Retinal pigment epithelial cell (primary cell): ENCODE measurements at regions not wholly inside any gene's neighbourhood (a gene's known extent, or its start where the extent isn't known, plus 50 kb on each side); places are given as distances from the start of the nearest gene placed in this dataset.
A peak's percentile ranks its signal among the peaks of the same experiment; 100 is the strongest.

Experiments used
- DNase-seq: peaks from one replicate; pipeline ENCODE4 v3.0.0-alpha.2; 2010; ENCODE audit warnings: low read depth
- H3K4me3 ChIP-seq: 2 replicates; pipeline ENCODE4 v1.5.1; 2011; ENCODE audit warnings: mild to moderate bottlenecking, low read length, control low read depth, moderate library complexity
- CTCF ChIP-seq: conservative IDR thresholded peaks from 2 replicates; pipeline ENCODE4 v1.5.1; 2011; ENCODE audit warnings: low read depth, low read length, control low read depth, inconsistent platforms

- TF ChIP-seq CTCF, result no peak
- DNase-seq, result no peak
- H3K4me3 ChIP-seq, result no peak overlapping the region
These were observed 278.3 kb downstream of the NR2F1-AS1 start for GRCh38 chr5:93302711-93303110.

- no peak for TF ChIP-seq CTCF
- H3K4me3 ChIP-seq, result no peak overlapping the region
- no peak for DNase-seq
These were observed 280.1 kb downstream of the NR2F1-AS1 start for GRCh38 chr5:93300945-93301344.

GRCh38 chr5:93300309-93300923 lies 280.6 kb downstream of the NR2F1-AS1 start:
- H3K4me3 ChIP-seq, result no peak overlapping the region
- TF ChIP-seq CTCF, result no peak
- no peak for DNase-seq

GRCh38 chr5:93299681-93300308 lies 281.2 kb downstream of the NR2F1-AS1 start:
- peak overlapping the region; percentile 13 for H3K4me3 ChIP-seq
- peak; percentile 78 for DNase-seq
- no peak for TF ChIP-seq CTCF

- DNase-seq, result no peak
- no peak for TF ChIP-seq CTCF
- no peak overlapping the region for H3K4me3 ChIP-seq
These were observed 283.9 kb downstream of the NR2F1-AS1 start for GRCh38 chr5:93297116-93297515.

- H3K4me3 ChIP-seq, result no peak overlapping the region
- TF ChIP-seq CTCF, result no peak
- no peak for DNase-seq
These were observed 284.7 kb downstream of the NR2F1-AS1 start for GRCh38 chr5:93296338-93296737.

- H3K4me3 ChIP-seq, result no peak overlapping the region
- DNase-seq, result no peak
- TF ChIP-seq CTCF, result no peak
These were observed 286.0 kb downstream of the NR2F1-AS1 start for GRCh38 chr5:93294996-93295395.
